ENCODE measurements at regions not wholly inside any gene's neighbourhood (a gene's known extent, or its start where the extent isn't known, plus 50 kb on each side); places are given as distances from the start of the nearest gene placed in this dataset.

- Histone ChIP-seq H3K4me3 (no peak overlapping the region), H3K4me1 (replicated peaks) (peaks cover 6% of the 10 kb centered on the region), H3K27ac (peak overlapping the region; percentile 67 to 72), H3K9me3 (no peaks in the 10 kb centered on the region), H3K27me3 (replicated peaks; ENCODE audit: insufficient read depth) (no peaks in the 10 kb centered on the region), H3K36me3 (no peaks in the 10 kb centered on the region)
- WGBS, result 21% methylated on average over 19 of the region's 19 CpGs
- peak; percentile 80 for DNase-seq (ENCODE audit: low spot score)
- intact Hi-C loops (cut with DNase I), result loop anchor here (5.0 kb wide), 2 partner anchors 32 to 52 kb away; no protein-coding TSS in a partner anchor
- TF ChIP-seq POLR2A (IDR thresholded peaks at IDR 0.05), result no peak
- TF ChIP-seq CTCF (IDR thresholded peaks at IDR 0.05), result peak in 1 of 4 experiments; percentile 23
- TF ChIP-seq POLR2AphosphoS5 (IDR thresholded peaks at IDR 0.05), result peak; percentile 83
Observed at GRCh38 chr15:99454941-99455788, 110.6 kb upstream of the MEF2A start.

DNA sequence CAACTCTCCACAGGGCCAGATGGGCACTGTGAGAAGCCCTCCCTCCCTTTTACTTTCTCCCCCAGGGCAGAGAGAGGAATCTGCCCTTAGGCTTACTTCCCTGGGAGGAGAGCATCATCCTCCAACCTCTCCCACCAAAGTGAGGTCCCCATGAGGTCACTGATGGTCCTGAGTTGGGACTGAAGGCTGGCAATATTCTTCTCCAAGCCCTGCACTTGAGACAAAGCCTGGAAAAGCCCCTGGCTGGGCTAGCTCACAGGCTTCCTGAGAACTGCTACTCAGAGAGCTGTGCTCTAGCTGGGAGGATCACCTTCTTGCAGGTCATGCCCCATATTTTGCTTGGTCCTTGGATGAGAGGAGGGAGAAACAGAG is 110.0 kb upstream of the MEF2A start:
- Histone ChIP-seq H3K4me1 (replicated peaks) (peaks cover 6% of the 10 kb centered on the region), H3K27ac (no peak overlapping the region), H3K27me3 (replicated peaks; ENCODE audit: insufficient read depth) (no peaks in the 10 kb centered on the region), H3K9me3 (no peaks in the 10 kb centered on the region), H3K36me3 (no peaks in the 10 kb centered on the region), H3K4me3 (no peak overlapping the region)
- TF ChIP-seq POLR2A (IDR thresholded peaks at IDR 0.05) (no peak), CTCF (IDR thresholded peaks at IDR 0.05) (no peak), POLR2AphosphoS5 (IDR thresholded peaks at IDR 0.05) (no peak)
- DNase-seq (ENCODE audit: low spot score), result no peak
- intact Hi-C loops (cut with DNase I), result loop anchor here (5.0 kb wide), 1 partner anchor 52 kb away; no protein-coding TSS in a partner anchor

DNA sequence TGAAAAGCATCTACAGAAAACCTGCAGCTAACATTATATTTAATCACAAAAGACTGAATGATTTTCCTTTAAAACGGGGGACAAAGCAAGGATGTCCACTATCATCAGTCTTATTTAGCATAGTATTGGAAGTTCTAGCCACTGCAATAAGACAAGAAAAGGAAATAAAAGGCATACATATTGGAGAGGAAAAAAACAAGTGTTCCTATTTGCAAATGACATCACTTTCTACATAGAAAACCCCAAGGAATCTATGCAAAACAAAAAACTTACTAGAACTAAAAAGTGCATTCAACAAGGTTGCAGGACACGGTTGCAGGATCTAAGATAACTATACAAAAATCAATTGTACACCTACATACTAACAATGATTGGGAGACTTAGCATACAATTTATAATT is 101.6 kb upstream of the MEF2A start:
- intact Hi-C loops (cut with DNase I), result no loop called here
- Histone ChIP-seq H3K4me3 (no peak overlapping the region), H3K4me1 (replicated peaks) (no peaks in the 10 kb centered on the region), H3K9me3 (no peaks in the 10 kb centered on the region), H3K36me3 (no peaks in the 10 kb centered on the region), H3K27ac (no peak overlapping the region), H3K27me3 (replicated peaks; ENCODE audit: insufficient read depth) (no peaks in the 10 kb centered on the region)
- TF ChIP-seq CTCF (IDR thresholded peaks at IDR 0.05) (no peak), POLR2AphosphoS5 (IDR thresholded peaks at IDR 0.05) (no peak), POLR2A (IDR thresholded peaks at IDR 0.05) (no peak)
- 86% methylated on average over 2 of the region's 2 CpGs for WGBS
- DNase-seq (ENCODE audit: low spot score), result no peak

DNA sequence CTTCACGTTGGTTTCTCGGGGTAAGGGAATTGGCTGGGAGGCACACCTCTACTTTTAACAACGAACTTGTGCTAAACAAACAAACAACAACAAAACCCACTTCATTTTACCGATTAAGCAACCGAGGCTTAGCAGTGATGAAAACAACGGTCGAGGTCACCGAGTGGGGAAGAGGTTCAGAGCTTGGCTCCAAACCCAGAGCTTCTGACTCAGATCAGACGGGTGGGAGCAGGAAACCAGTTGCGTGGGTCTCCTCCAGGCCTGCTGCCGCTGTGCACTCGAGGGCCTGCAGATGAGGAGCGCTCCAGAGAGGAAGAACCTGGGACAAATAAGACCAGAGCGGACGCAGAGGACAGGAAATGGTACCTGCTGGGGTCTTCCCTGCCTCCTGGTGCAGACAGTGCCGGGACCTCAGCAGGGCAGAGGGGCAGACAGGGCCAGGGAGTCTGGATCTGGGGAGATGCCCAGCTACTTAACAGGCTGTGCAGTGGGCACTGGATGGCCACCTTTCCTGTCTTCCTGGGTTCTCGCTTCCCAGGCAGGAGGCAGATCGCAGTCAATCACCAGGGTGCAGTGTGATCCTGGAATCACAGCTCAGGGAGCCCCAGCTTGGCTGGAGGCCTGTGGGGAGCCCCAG is 99.0 kb upstream of the MEF2A start:
- DNase-seq (ENCODE audit: low spot score), result no peak
- 87% methylated on average over 18 of the region's 18 CpGs for WGBS
- TF ChIP-seq CTCF (IDR thresholded peaks at IDR 0.05) (no peak), POLR2AphosphoS5 (IDR thresholded peaks at IDR 0.05) (no peak), POLR2A (IDR thresholded peaks at IDR 0.05) (no peak)
- no peak overlapping the region for H3K4me3 ChIP-seq
- H3K9me3 ChIP-seq, result no peaks in the 10 kb centered on the region
- no peaks in the 10 kb centered on the region for H3K36me3 ChIP-seq
- no peaks in the 10 kb centered on the region for H3K27me3 ChIP-seq (replicated peaks; ENCODE audit: insufficient read depth)
- no peaks in the 10 kb centered on the region for H3K4me1 ChIP-seq (replicated peaks)
- no peak overlapping the region for H3K27ac ChIP-seq
- intact Hi-C loops (cut with DNase I), result no loop called here
